Stimulated activated memory B cell treated with anti-CD40 and anti-IgM and Interleukin-4, amounts not matched to agents 10 μg/mL and 1 μg/mL and 100 μg/mL, for 72 hours (primary cell): ENCODE measurements at regions not wholly inside any gene's neighbourhood (a gene's known extent, or its start where the extent isn't known, plus 50 kb on each side); places are given as distances from the start of the nearest gene placed in this dataset.

Experiments used
- ATAC-seq: fragments of 150-1000 bp; cut with Tn5 transposase; 2 replicates; pipeline ENCODE4 v1.10.0; 2021
- H3K27ac Mint-ChIP-seq: one replicate; pipeline ENCODE4 v1.8.0; 2022; ENCODE audit warnings: mild to moderate bottlenecking, mixed read lengths
- H3K27me3 Mint-ChIP-seq: one replicate; pipeline ENCODE4 v1.8.0; 2022; ENCODE audit warnings: mixed read lengths
- H3K36me3 Mint-ChIP-seq: one replicate; pipeline ENCODE4 v1.8.0; 2022; ENCODE audit warnings: mixed read lengths
- H3K4me1 Mint-ChIP-seq: one replicate; pipeline ENCODE4 v1.8.0; 2022; ENCODE audit warnings: mixed read lengths
- H3K4me3 Mint-ChIP-seq: one replicate; pipeline ENCODE4 v1.8.0; 2022; ENCODE audit warnings: mild to moderate bottlenecking, moderate library complexity, mixed read lengths
- H3K9me3 Mint-ChIP-seq: one replicate; pipeline ENCODE4 v1.8.0; 2022; ENCODE audit warnings: mixed read lengths

DNA sequence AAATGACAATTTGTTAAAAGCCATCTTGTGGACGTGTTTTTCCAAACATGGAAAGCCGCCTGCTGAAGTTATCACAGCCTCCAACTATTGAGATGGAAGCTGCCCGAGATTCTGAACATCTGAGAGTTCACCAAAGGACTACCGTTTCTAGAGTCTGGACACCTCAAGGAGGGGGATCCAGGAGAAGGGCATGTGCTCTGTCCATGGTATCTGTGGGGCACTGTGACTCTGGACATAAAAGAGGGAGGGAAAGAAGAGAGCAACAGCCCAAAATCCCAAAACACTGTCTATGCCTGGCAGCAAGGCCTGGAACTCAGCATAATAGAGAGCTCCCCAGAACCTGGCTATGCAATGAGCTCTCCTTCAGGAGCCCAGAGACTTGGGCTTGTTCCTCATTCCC lies 319.9 kb downstream of the EN1 start:
- H3K36me3 Mint-ChIP-seq = no peaks in the 10 kb centered on the region
- H3K27ac Mint-ChIP-seq = no peak overlapping the region
- peaks cover 1% of the 10 kb centered on the region for H3K9me3 Mint-ChIP-seq

DNA sequence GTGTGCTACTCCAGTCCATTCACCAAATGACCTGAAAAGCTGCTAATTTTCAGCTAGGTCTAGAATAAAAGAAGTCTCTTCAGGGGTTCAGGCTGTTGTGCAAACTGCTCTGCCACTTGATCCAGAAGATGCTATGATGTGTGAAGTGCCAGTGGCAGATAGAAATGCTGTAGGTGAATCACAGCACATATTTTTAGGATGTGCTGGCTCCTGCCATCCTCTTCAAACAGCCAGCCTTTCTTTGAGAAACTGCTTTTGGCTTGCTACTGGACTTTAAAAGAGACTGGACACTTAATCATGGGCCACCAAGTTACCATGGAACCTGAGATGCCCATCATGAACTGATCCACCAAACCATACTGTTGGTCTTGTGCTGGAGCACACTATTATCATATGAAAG lies 322.1 kb downstream of the EN1 start:
- no peak for ATAC-seq
- H3K4me3 Mint-ChIP-seq = no peak overlapping the region
- H3K36me3 Mint-ChIP-seq = no peaks in the 10 kb centered on the region
- H3K27me3 Mint-ChIP-seq = no peaks in the 10 kb centered on the region
- no peak overlapping the region for H3K27ac Mint-ChIP-seq
- peaks cover 16% of the 10 kb centered on the region for H3K9me3 Mint-ChIP-seq
- no peaks in the 10 kb centered on the region for H3K4me1 Mint-ChIP-seq

More for the DNA sequence above, 319.9 kb downstream of the EN1 start:
- ATAC-seq = no peak
- no peak overlapping the region for H3K4me3 Mint-ChIP-seq
- H3K27me3 Mint-ChIP-seq = no peaks in the 10 kb centered on the region
- no peaks in the 10 kb centered on the region for H3K4me1 Mint-ChIP-seq

DNA sequence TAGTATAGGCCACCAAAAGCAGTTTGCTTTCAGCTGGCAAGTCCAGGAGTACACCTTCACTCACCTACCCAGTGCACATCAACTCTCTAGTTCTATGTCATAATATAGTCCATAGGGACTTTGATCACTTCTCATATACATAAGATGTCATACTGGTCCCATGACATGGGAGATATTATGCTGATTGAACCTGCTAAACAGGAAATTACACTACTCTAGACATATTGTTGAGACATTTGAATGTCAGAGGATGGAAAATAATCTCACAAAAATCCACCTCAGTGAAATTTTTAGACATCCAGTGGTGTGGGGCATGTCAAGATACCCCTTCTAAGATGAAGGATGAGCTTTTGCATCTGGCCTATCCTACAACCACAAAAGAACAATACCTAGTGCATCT lies 322.5 kb downstream of the EN1 start:
- no peak overlapping the region for H3K4me3 Mint-ChIP-seq
- ATAC-seq = no peak
- no peaks in the 10 kb centered on the region for H3K4me1 Mint-ChIP-seq
- no peak overlapping the region for H3K27ac Mint-ChIP-seq
- H3K9me3 Mint-ChIP-seq = peaks cover 18% of the 10 kb centered on the region
- H3K36me3 Mint-ChIP-seq = no peaks in the 10 kb centered on the region
- no peaks in the 10 kb centered on the region for H3K27me3 Mint-ChIP-seq

DNA sequence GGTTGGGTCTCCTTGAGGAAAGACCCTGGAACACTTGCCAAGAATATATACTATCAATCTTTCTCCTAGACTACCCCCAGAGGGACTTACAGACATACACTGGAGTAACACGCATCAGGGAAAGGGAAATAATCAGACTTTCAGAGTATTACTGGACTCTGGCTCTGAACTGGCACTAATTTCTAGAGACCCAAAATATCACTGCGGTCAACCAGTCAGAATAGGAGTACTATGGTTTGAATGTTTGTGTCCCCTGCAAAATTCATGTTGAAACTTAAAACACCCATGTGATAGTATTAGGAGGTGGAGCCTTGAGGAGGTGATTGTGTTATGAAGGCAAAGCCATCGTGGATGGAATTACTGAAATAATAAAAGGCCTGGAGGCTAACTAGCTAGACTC lies 323.7 kb downstream of the EN1 start:
- no peak for ATAC-seq
- Mint-ChIP-seq H3K27ac (no peak overlapping the region), H3K9me3 (peaks cover 18% of the 10 kb centered on the region), H3K4me3 (no peak overlapping the region), H3K27me3 (no peaks in the 10 kb centered on the region), H3K36me3 (no peaks in the 10 kb centered on the region), H3K4me1 (no peaks in the 10 kb centered on the region)

DNA sequence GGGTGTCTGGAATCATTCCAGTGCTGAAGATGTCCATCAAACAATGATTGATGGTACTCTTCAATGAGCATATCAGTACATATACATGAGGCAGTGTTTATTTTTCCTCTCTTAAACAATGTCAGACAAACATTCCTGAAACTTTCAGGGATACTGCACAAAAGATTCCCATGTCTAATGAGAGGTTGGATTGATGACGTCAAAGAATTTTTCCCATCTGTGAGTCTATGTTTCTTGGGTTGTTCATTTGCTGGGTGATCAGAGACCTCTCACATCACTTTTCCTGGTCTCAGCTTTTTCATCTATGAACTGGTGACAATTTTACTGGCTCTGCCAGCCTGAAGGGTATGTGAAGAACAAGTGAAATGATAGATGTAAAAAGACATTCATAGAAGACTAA lies 325.5 kb downstream of the EN1 start:
- no peak for ATAC-seq
- Mint-ChIP-seq H3K27ac (no peak overlapping the region), H3K9me3 (peaks cover 21% of the 10 kb centered on the region), H3K4me1 (no peaks in the 10 kb centered on the region), H3K36me3 (no peaks in the 10 kb centered on the region), H3K4me3 (no peak overlapping the region), H3K27me3 (no peaks in the 10 kb centered on the region)

DNA sequence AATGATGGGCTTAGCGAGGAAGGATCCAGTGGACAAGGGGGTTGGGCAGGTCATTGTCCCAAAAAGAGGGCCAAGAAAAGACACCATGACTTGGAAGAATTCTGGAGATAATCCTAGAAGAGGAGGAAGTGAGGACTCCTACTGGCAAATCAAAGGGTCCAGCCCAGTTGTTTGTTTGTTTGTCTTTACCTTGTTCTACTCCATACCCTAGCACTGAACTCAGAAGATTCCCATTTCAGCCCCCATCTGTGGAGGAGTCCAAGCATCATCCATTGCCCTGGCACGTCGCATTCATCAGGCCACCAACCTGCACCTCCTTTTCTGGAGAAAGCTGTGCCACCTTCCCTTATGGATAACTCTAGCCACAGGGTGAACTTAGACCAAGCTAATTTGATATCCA lies 326.2 kb downstream of the EN1 start:
- Mint-ChIP-seq H3K4me1 (no peaks in the 10 kb centered on the region), H3K27ac (no peak overlapping the region), H3K9me3 (peaks cover 21% of the 10 kb centered on the region), H3K4me3 (no peak overlapping the region), H3K36me3 (no peaks in the 10 kb centered on the region), H3K27me3 (no peaks in the 10 kb centered on the region)
- ATAC-seq = no peak

DNA sequence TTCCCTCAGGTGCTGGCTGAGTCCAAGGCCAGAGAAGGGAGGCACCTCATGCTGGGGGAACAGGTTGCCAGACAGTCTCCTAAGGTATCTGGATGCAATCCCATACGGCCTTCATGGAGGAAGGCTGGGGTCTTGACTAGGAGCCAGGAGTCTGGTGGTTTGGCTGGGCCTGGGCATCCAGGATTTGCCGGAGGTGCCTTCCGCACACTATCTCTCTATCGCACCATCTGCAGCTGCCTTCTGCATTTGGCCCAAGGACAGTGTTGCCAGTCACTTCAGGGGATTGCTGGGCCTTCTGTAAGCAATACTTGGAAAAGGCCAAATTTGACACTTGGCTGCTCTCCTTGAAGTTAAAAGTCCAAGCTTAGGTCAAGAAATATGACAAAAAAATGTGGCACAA lies 327.2 kb downstream of the EN1 start:
- no peak overlapping the region for H3K4me3 Mint-ChIP-seq
- no peaks in the 10 kb centered on the region for H3K36me3 Mint-ChIP-seq
- no peak for ATAC-seq
- peaks cover 24% of the 10 kb centered on the region for H3K9me3 Mint-ChIP-seq
- H3K27ac Mint-ChIP-seq = no peak overlapping the region
- H3K4me1 Mint-ChIP-seq = no peaks in the 10 kb centered on the region
- no peaks in the 10 kb centered on the region for H3K27me3 Mint-ChIP-seq

DNA sequence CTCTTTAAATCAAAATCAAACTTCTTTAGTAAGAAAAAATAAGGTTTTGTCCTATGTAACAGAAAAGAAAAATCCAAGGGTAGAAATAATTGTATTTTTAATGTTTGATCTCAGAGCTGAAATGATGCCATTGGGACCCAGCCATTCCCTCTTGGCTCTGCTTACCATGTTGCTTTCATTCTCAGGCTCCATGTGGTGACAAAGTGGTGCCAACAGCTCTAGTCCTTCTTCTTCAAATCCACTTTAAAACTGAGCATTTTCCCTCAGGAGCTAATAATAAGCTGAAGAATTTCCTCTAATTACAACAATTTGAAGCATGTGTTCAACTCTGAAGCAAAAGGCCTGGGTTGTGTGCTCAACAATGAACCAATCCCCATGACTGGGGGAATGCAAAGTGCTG lies 327.9 kb downstream of the EN1 start:
- no peaks in the 10 kb centered on the region for H3K36me3 Mint-ChIP-seq
- H3K4me1 Mint-ChIP-seq = no peaks in the 10 kb centered on the region
- peaks cover 24% of the 10 kb centered on the region for H3K9me3 Mint-ChIP-seq
- ATAC-seq = no peak
- no peak overlapping the region for H3K27ac Mint-ChIP-seq
- no peak overlapping the region for H3K4me3 Mint-ChIP-seq
- H3K27me3 Mint-ChIP-seq = no peaks in the 10 kb centered on the region

DNA sequence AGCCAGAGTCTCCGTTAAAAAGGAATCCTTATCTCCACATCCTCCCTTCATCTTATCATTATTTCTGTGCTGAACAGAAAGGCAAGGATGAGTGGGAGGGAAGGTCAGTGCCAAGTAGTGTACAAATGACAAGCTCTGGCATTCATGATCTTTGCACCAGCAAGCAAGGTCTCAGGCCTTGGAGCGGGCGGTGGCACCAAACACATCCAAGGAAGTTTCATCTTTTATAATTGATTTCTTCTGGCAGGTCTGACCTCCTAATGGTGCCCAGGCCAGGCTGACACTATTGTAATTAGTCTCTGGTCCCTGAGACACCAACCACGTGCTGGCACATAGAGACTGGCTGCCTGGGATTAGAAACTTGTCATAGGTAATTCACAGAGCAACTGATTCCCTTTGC lies 336.6 kb downstream of the EN1 start:
- Mint-ChIP-seq H3K27me3 (no peaks in the 10 kb centered on the region), H3K9me3 (peaks cover 3% of the 10 kb centered on the region), H3K4me3 (no peak overlapping the region), H3K4me1 (no peaks in the 10 kb centered on the region), H3K27ac (no peak overlapping the region), H3K36me3 (no peaks in the 10 kb centered on the region)
- no peak for ATAC-seq

DNA sequence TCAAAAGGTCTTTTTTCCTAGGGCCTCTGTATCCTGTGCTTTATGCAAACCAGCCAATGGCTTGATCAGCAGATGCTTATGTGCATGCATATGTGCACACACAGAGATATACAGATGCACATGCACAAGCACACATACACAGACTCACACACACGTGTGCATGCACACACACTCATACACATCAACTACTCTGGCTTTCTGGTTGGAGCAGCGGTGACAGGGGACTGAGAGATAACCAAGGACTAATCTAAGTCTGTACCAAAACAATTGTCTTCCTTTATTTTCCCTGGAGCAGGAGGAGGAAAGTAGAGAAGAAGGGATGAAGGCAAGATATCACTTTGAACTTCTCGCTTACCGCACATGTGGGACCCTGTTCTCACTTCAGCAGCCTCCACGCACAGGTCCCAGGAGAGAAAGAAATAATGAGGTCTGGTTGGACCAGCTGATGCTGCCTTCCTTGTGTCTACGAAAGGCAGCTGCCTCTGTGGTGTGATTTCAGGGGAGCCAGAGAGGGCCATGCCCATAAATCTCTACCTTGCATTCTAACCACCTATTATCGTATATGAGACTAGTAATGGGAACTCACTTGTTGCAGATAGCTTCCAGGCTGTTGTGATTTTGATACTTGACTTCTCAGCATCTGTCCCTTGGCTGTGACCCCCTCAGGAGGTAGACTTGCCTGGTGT lies 338.0 kb downstream of the EN1 start:
- Mint-ChIP-seq H3K4me1 (no peaks in the 10 kb centered on the region), H3K27ac (no peak overlapping the region), H3K27me3 (no peaks in the 10 kb centered on the region), H3K9me3 (peaks cover 3% of the 10 kb centered on the region), H3K4me3 (no peak overlapping the region), H3K36me3 (no peaks in the 10 kb centered on the region)
- ATAC-seq = no peak

DNA sequence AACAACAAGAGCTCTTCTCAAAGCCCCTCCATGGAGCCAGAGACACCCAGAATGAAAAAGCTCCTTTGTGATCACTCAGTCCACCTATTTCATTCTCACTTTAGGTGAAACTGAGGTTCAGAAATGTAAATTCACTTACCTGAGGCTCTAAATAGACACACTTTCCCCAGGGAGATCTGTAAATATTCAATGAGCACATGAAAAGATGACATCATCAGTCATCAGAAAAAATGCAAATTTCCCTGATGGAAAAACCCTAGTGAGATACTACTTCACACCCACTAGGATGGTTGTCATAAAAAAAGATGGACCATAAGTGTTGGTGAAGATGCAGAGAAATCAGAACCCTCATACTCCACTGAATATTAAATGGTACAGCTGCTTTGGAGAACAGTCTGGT lies 339.2 kb downstream of the EN1 start:
- Mint-ChIP-seq H3K27ac (no peak overlapping the region), H3K4me1 (no peaks in the 10 kb centered on the region), H3K27me3 (no peaks in the 10 kb centered on the region), H3K9me3 (no peaks in the 10 kb centered on the region), H3K4me3 (no peak overlapping the region), H3K36me3 (no peaks in the 10 kb centered on the region)
- no peak for ATAC-seq

DNA sequence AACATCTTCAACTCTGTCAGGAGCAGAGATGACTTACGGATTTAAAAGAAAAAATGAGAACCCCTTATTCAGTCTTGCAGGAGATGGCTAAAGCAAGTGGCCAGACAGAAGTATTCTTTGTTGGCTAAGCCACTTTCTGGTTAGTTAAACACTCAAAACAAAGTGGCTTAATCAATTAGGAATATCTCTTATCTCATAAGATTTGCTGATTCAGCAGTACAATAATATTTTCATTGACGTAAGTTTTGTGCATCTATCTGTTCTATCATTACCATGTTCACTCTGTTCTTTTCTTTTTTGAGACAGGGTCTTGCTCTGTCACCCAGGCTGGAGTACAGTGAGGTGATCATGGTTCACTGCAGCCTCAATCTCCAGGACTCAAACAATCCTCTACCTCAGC lies 342.0 kb downstream of the EN1 start:
- no peaks in the 10 kb centered on the region for H3K36me3 Mint-ChIP-seq
- H3K27me3 Mint-ChIP-seq = no peaks in the 10 kb centered on the region
- H3K4me1 Mint-ChIP-seq = no peaks in the 10 kb centered on the region
- H3K9me3 Mint-ChIP-seq = no peaks in the 10 kb centered on the region
- H3K27ac Mint-ChIP-seq = no peak overlapping the region
- no peak for ATAC-seq
- no peak overlapping the region for H3K4me3 Mint-ChIP-seq

DNA sequence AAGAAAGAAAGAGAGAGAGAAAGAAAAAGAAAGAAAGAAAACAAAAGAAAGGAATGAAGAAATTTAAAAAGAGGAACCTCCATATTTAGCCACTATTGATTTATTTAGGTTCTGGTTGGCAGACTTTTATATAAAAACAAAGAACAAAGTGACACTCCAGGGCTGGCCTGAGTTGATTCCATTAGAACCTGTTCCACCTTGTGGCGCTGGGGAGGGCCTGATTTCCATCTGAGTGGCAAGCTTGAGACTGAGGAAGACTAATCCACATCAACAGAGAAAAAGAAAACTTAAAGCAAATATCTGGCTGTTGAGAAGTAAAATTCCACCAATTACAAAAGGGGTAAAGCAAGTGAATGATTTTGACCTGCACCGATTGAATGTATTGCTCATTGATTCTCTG lies 345.3 kb downstream of the EN1 start:
- Mint-ChIP-seq H3K27ac (no peak overlapping the region), H3K36me3 (no peaks in the 10 kb centered on the region), H3K27me3 (no peaks in the 10 kb centered on the region), H3K9me3 (no peaks in the 10 kb centered on the region), H3K4me3 (no peak overlapping the region), H3K4me1 (no peaks in the 10 kb centered on the region)
- no peak for ATAC-seq

DNA sequence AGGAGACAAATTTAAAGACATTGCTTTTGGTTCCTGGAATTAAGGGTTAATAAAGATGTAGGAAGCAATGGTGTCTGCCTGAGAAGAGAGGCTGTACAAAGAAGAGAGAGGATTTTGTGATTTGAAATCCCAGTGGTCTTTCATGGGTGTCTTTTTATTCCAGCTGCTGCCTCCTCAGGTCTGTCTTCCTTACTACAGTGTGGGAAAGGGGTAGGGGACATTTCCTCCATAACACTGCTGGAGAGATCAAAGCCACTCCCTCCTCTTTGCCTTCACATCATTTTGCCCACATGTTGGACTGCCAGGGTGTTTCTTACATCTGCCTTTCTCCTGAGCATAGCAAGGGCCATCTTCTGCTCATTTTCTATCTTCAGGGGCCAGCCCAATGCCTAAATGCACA lies 348.5 kb downstream of the EN1 start:
- Mint-ChIP-seq H3K27me3 (no peaks in the 10 kb centered on the region), H3K36me3 (no peaks in the 10 kb centered on the region), H3K9me3 (no peaks in the 10 kb centered on the region), H3K27ac (no peak overlapping the region), H3K4me1 (no peaks in the 10 kb centered on the region), H3K4me3 (no peak overlapping the region)
- no peak for ATAC-seq

DNA sequence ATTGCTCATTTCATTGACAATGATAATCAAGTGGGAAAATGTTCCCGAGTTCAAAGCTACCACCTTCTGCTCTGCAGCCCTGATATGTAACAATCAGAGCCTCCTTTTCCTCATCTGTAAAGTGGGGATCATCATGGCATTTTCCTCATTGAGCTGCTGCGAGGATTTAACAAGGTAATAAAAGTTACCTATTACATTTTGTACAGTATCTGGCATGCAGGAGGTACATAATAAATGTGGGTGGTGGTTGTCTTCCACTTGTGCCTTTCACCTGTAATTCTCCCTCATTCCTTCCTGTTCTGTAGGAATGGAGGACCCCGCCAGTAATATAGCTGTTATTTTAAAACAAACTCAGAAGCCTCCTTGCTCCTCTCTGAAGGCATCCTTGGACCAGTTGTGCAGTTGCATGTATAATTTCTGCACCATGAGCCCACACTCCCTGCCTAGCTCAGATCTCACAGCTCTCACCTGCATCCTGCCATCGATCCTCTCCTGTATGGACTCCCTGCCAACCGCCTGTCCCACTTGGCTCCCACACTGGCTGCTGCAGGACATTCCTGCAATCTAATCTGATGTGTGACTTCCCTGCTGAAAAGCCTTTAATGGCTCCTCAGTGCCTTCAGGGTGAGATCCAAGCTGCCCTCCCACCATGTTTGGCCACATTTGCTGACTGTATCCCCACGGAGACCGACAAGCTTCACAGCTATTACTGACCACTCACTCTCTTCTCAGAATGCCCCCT lies 350.4 kb downstream of the EN1 start:
- H3K36me3 Mint-ChIP-seq = no peaks in the 10 kb centered on the region
- ATAC-seq = no peak

DNA sequence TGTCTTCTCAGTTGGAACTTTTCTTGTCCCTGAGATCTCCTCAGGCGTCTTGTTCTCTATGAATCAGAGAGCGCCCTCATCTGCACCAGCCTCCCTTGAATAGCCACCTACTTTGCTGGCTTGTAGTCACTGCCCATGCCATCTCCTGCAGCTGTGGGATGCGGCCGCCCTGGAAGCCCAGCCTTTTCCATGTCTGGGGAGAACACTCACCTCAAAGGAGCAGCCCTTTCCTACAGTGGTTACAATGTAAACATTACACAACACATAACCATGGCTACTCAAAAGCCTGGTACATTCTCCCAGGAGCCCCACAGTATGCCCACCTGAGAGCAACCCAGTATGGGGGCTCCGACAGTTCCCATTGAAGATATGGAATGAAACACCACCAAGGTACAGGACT lies 351.0 kb downstream of the EN1 start:
- Mint-ChIP-seq H3K36me3 (no peaks in the 10 kb centered on the region), H3K27ac (no peak overlapping the region), H3K9me3 (peaks cover 4% of the 10 kb centered on the region), H3K4me3 (no peak overlapping the region), H3K4me1 (no peaks in the 10 kb centered on the region), H3K27me3 (no peaks in the 10 kb centered on the region)
- no peak for ATAC-seq

More for the DNA sequence above, 350.4 kb downstream of the EN1 start:
- peaks cover 2% of the 10 kb centered on the region for H3K9me3 Mint-ChIP-seq
- no peak overlapping the region for H3K4me3 Mint-ChIP-seq
- no peaks in the 10 kb centered on the region for H3K4me1 Mint-ChIP-seq
- no peak overlapping the region for H3K27ac Mint-ChIP-seq
- no peaks in the 10 kb centered on the region for H3K27me3 Mint-ChIP-seq
